Activated T-cell treated with anti-CD3 and anti-CD28 coated beads, Interleukin-2, amount 50 U/mL, for 4 hours (primary cell): ENCODE measurements at regions not wholly inside any gene's neighbourhood (a gene's known extent, or its start where the extent isn't known, plus 50 kb on each side); places are given as distances from the start of the nearest gene placed in this dataset.
"Not testable (repeated sequence)": the region's sequence is repeated elsewhere in the genome, so short reads cannot be mapped to it uniquely, and the experiment has no call there.

Source experiments
- ATAC-seq, 2 donors: fragments of 200-7000 bp; cut with Tn5 transposase; one replicate each; pipeline ENCODE4 v1.10.0; 2021
- DNase-seq: peaks from one replicate; pipeline ENCODE4 v3.0.0-alpha.2; 2020
- H3K27me3 Mint-ChIP-seq: one replicate; pipeline ENCODE4 v1.8.0; 2021; ENCODE audit warnings: low read depth, mixed read lengths
- H3K36me3 Mint-ChIP-seq: one replicate; pipeline ENCODE4 v1.8.0; 2022; ENCODE audit warnings: mixed read lengths; ENCODE audit not compliant: insufficient read depth
- H3K4me1 Mint-ChIP-seq: one replicate; pipeline ENCODE4 v1.8.0; 2021; ENCODE audit warnings: low read depth, mixed read lengths
- H3K4me3 Mint-ChIP-seq: one replicate; pipeline ENCODE4 v1.8.0; 2021; ENCODE audit warnings: mild to moderate bottlenecking, moderate library complexity, mixed read lengths
- H3K9me3 Mint-ChIP-seq: one replicate; pipeline ENCODE4 v1.8.0; 2021; ENCODE audit warnings: mixed read lengths

GRCh38 chr21:18147678-18148077 lies 97.0 kb upstream of the CHODL start:
- Mint-ChIP-seq H3K9me3 (peaks cover 5% of the 10 kb centered on the region), H3K27me3 (no peaks in the 10 kb centered on the region), H3K4me1 (no peaks in the 10 kb centered on the region), H3K4me3 (no peak overlapping the region), H3K36me3 (no peaks in the 10 kb centered on the region)
- DNase-seq (no peak), ATAC-seq (no peak)

GRCh38 chr21:18146820-18147219 lies 97.8 kb upstream of the CHODL start:
- Mint-ChIP-seq H3K36me3 (no peaks in the 10 kb centered on the region), H3K4me1 (no peaks in the 10 kb centered on the region), H3K4me3 (no peak overlapping the region), H3K27me3 (no peaks in the 10 kb centered on the region), H3K9me3 (peaks cover 5% of the 10 kb centered on the region)
- ATAC-seq, result no peak
- DNase-seq, result no peak

GRCh38 chr21:18144339-18144738 lies 100.3 kb upstream of the CHODL start:
- ATAC-seq (no peak), DNase-seq (no peak)
- H3K36me3 Mint-ChIP-seq, result no peaks in the 10 kb centered on the region
- no peaks in the 10 kb centered on the region for H3K27me3 Mint-ChIP-seq
- H3K9me3 Mint-ChIP-seq, result peaks cover 5% of the 10 kb centered on the region
- H3K4me1 Mint-ChIP-seq, result no peaks in the 10 kb centered on the region
- no peak overlapping the region for H3K4me3 Mint-ChIP-seq

- H3K4me1 Mint-ChIP-seq, result no peaks in the 10 kb centered on the region
- H3K36me3 Mint-ChIP-seq, result no peaks in the 10 kb centered on the region
- ATAC-seq (no peak), DNase-seq (no peak)
- no peak overlapping the region for H3K4me3 Mint-ChIP-seq
- no peaks in the 10 kb centered on the region for H3K27me3 Mint-ChIP-seq
- peaks cover 5% of the 10 kb centered on the region for H3K9me3 Mint-ChIP-seq
Observed at GRCh38 chr21:18142655-18143054, 102.0 kb upstream of the CHODL start.

- H3K4me1 Mint-ChIP-seq, result no peaks in the 10 kb centered on the region
- H3K9me3 Mint-ChIP-seq, result no peaks in the 10 kb centered on the region
- DNase-seq (no peak), ATAC-seq (no peak)
- H3K27me3 Mint-ChIP-seq, result no peaks in the 10 kb centered on the region
- H3K36me3 Mint-ChIP-seq, result no peaks in the 10 kb centered on the region
- H3K4me3 Mint-ChIP-seq, result no peak overlapping the region
Observed at GRCh38 chr21:18138507-18138906, 106.1 kb upstream of the CHODL start.

- Mint-ChIP-seq H3K4me1 (no peaks in the 10 kb centered on the region), H3K36me3 (no peaks in the 10 kb centered on the region), H3K4me3 (no peak overlapping the region), H3K27me3 (no peaks in the 10 kb centered on the region), H3K9me3 (no peaks in the 10 kb centered on the region)
- ATAC-seq (no peak), DNase-seq (no peak)
Observed at GRCh38 chr21:18129526-18129925, 115.1 kb upstream of the CHODL start.

GRCh38 chr21:18118566-18118965 lies 126.1 kb upstream of the CHODL start:
- ATAC-seq (no peak), DNase-seq (no peak)
- Mint-ChIP-seq H3K4me3 (no peak overlapping the region), H3K9me3 (peaks cover 4% of the 10 kb centered on the region), H3K36me3 (no peaks in the 10 kb centered on the region), H3K4me1 (no peaks in the 10 kb centered on the region), H3K27me3 (no peaks in the 10 kb centered on the region)

GRCh38 chr21:18117176-18117575 lies 127.5 kb upstream of the CHODL start:
- no peak overlapping the region for H3K4me3 Mint-ChIP-seq
- DNase-seq (no peak), ATAC-seq (no peak)
- H3K9me3 Mint-ChIP-seq, result peaks cover 4% of the 10 kb centered on the region
- H3K4me1 Mint-ChIP-seq, result no peaks in the 10 kb centered on the region
- no peaks in the 10 kb centered on the region for H3K36me3 Mint-ChIP-seq
- no peaks in the 10 kb centered on the region for H3K27me3 Mint-ChIP-seq

GRCh38 chr21:18114810-18115209 lies 129.8 kb upstream of the CHODL start:
- no peak for ATAC-seq

GRCh38 chr21:18104802-18105201 lies 139.8 kb upstream of the CHODL start:
- Mint-ChIP-seq H3K4me1 (no peaks in the 10 kb centered on the region), H3K27me3 (no peaks in the 10 kb centered on the region), H3K36me3 (no peaks in the 10 kb centered on the region), H3K4me3 (no peak overlapping the region), H3K9me3 (no peaks in the 10 kb centered on the region)
- ATAC-seq, result no peak
- DNase-seq, result no peak

More at GRCh38 chr21:18114810-18115209, 129.8 kb upstream of the CHODL start:
- Mint-ChIP-seq H3K9me3 (no peaks in the 10 kb centered on the region), H3K27me3 (no peaks in the 10 kb centered on the region), H3K36me3 (no peaks in the 10 kb centered on the region), H3K4me3 (no peak overlapping the region), H3K4me1 (no peaks in the 10 kb centered on the region)
- DNase-seq, result no peak

- H3K27me3 Mint-ChIP-seq, H3K4me1 Mint-ChIP-seq, DNase-seq, H3K4me3 Mint-ChIP-seq, ATAC-seq, H3K36me3 Mint-ChIP-seq: not testable (repeated sequence)
- peaks cover 37% of the 10 kb centered on the region for H3K9me3 Mint-ChIP-seq
Observed at GRCh38 chr21:18096413-18096812, 148.2 kb upstream of the CHODL start.

- H3K9me3 Mint-ChIP-seq, result peaks cover 47% of the 10 kb centered on the region
Observed at GRCh38 chr21:18089786-18090185, 154.8 kb upstream of the CHODL start.

GRCh38 chr21:18070392-18070791 lies 174.2 kb upstream of the CHODL start:
- no peak for DNase-seq
- no peaks in the 10 kb centered on the region for H3K4me1 Mint-ChIP-seq
- no peaks in the 10 kb centered on the region for H3K9me3 Mint-ChIP-seq
- H3K36me3 Mint-ChIP-seq, result no peaks in the 10 kb centered on the region
- H3K27me3 Mint-ChIP-seq, result no peaks in the 10 kb centered on the region
- no peak for ATAC-seq
- H3K4me3 Mint-ChIP-seq, result no peak overlapping the region

More at GRCh38 chr21:18089786-18090185, 154.8 kb upstream of the CHODL start:
- Mint-ChIP-seq H3K27me3 (no peaks in the 10 kb centered on the region), H3K4me3 (no peak overlapping the region), H3K36me3 (no peaks in the 10 kb centered on the region), H3K4me1 (no peaks in the 10 kb centered on the region)
- DNase-seq, result no peak
- ATAC-seq, result no peak

- no peak for DNase-seq
- Mint-ChIP-seq H3K4me1 (no peaks in the 10 kb centered on the region), H3K4me3 (no peak overlapping the region), H3K9me3 (no peaks in the 10 kb centered on the region), H3K27me3 (no peaks in the 10 kb centered on the region), H3K36me3 (no peaks in the 10 kb centered on the region)
- no peak for ATAC-seq
Observed at GRCh38 chr21:18069875-18070274, 174.8 kb upstream of the CHODL start.

GRCh38 chr21:18060402-18060801 lies 184.2 kb upstream of the CHODL start:
- DNase-seq, result no peak
- H3K4me3 Mint-ChIP-seq, result no peak overlapping the region
- H3K36me3 Mint-ChIP-seq, result no peaks in the 10 kb centered on the region
- H3K4me1 Mint-ChIP-seq, result no peaks in the 10 kb centered on the region
- no peaks in the 10 kb centered on the region for H3K27me3 Mint-ChIP-seq
- ATAC-seq, result no peak
- H3K9me3 Mint-ChIP-seq, result peaks cover 4% of the 10 kb centered on the region
